ENCODE measurements at regions not wholly inside any gene's neighbourhood (a gene's known extent, or its start where the extent isn't known, plus 50 kb on each side); places are given as distances from the start of the nearest gene placed in this dataset.

DNA sequence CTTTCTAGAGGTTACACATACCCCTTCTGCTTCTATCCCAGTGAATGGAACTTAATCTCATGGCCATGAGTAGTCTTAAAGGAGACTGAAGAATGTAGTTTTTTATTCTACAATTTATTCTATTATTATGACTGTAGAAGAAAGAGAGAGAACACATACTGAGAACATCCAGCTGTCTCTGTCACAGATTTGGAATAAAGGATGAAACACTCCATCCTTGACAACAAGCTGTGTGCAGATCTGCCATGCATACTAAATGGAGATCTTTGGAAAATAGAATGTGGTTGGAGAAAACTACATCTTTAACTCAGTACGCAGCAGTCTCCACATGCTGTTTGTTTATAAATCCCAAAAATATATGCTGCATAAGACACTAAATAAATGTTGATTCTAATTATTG, 54.1 kb upstream of the NUDT7 start:
- DNase-seq = no peak

DNA sequence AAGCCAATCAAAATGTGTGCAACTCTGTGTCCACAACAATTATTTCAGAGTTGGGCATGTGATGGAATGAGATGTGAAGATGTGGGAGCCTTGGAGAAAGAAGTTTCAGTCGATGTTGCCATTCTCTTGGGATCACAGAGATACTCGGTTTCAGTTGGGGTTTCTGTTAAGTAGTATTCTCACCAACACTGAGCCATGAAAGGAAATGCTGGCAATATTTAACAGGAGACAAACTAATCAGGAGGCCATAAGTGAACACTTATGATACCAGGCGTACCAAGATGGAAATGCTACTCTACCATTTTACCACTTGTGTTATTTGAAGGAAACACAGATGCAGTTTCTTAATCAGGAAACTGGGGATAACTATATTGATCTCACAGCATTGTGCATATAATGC, 53.3 kb upstream of the NUDT7 start:
- DNase-seq = no peak
